Stimulated activated naive CD4-positive, alpha-beta T cell treated with Interleukin-2 at 50 U/mL for 16 hours (primary cell): ENCODE measurements at regions not wholly inside any gene's neighbourhood (a gene's known extent, or its start where the extent isn't known, plus 50 kb on each side); places are given as distances from the start of the nearest gene placed in this dataset.

Experiments
- DNase-seq: peaks from one replicate; lab custom pipeline; 2025; lab: John Stamatoyannopoulos, UW

DNA sequence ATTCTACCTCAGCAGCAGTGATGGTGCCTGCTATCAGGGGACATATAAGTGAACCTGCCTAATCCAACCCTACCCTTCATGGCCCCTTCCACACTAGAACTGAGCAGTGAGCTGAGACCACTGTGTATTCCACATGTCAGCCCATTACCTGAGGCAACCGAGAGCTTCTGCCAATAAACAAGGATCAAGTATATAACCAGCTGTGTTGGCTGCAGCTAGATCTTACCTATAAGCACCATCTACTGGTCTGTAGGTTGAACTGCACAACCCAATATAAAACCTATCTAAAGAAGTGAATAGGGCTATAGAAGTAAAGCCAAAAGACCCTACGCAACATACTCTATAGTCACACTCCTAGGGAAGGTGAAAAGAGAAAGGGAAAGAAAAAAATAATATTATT, 376.9 kb downstream of the HHIPL2 start:
- no peak for DNase-seq

DNA sequence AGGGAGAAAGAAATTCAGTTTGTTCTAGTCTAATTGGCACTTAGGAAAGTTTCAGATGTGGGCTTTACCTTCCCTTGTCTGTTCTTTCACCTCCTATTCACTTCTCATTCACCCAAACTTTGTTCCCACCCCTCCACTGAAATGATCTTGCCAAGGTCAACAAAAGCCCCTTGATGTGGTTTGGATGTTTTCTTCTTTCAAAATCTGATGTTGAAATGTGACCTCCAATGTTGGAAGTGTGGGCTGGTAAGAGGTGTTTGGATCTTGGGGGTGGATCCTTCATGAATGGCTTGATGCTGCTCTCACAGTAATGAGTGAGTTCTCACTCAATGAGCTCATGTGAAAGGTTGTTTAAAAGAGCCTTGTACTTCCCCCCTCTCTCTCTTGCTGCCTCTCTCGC, 379.3 kb downstream of the HHIPL2 start:
- no peak for DNase-seq

GRCh38 chr1:222167896-222168295, 380.0 kb downstream of the HHIPL2 start:
- no peak for DNase-seq

DNA sequence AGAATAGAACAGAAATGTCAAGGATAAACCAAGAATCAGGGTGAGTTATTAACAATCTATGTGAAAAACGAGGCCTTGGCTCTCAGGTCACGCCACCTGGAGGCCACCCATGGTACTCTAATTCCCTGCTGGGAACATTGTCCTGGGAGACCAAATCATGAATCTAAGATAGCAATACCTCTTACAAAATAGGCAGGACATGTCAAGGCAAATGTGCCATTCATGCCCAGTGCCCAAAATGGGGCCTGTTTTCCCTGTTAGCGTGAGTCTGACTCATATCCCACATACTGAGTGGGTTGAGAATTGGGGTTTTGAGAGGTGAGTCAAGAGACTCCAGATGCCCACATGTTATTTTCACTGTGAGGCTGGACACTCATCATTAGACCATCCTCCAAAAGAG, 380.8 kb downstream of the HHIPL2 start:
- DNase-seq, result no peak

- DNase-seq, result no peak
Measured at GRCh38 chr1:222165629-222166028, 382.3 kb downstream of the HHIPL2 start.

GRCh38 chr1:222163895-222164294, 384.0 kb downstream of the HHIPL2 start:
- no peak for DNase-seq

- DNase-seq, result no peak
Measured at GRCh38 chr1:222161676-222162075, 386.2 kb downstream of the HHIPL2 start.

DNA sequence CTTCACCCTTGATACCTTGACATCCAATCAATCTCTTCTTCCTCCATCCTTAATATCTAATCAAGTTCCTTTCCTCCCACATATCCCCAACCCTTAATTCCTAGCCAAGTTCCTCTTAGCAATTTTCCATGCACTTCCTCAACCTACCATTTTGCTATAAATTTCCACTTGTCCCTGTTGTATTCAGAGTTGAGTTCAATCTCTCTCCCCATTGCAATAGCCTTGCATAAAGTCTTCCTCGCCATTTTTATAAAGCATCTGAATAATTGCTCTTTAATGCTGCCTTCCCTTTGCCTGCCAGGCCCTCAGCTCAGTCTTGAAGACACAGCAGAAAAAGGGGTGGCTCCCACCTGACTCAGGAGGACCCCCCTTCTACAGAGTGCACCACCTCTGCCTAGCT, 390.3 kb downstream of the HHIPL2 start:
- no peak for DNase-seq

- DNase-seq, result no peak
Measured at GRCh38 chr1:222140206-222140605, 398.3 kb upstream of the DUSP10 start.

- DNase-seq, result no peak
Measured at GRCh38 chr1:222138095-222138494, 396.2 kb upstream of the DUSP10 start.

DNA sequence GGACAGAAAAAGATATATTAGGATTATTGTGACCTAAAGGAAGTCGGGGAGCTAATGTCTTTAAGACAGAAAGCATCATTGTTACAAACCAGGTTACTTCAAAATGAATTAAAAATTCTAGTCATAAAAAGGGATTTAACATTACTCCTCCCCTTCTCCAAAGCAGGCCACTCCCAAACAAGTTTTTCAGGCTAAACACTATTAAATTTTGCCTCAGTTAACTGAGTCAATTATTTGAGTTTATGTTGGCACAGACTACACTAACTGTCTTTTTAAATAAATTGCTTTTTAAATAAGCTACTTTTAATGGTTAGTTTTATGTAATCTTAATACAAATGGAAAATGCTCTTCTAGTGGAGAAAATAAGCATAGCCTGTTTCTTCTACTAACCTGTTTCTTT, 395.0 kb upstream of the DUSP10 start:
- no peak for DNase-seq

GRCh38 chr1:222129041-222129440, 387.2 kb upstream of the DUSP10 start:
- no peak for DNase-seq

DNA sequence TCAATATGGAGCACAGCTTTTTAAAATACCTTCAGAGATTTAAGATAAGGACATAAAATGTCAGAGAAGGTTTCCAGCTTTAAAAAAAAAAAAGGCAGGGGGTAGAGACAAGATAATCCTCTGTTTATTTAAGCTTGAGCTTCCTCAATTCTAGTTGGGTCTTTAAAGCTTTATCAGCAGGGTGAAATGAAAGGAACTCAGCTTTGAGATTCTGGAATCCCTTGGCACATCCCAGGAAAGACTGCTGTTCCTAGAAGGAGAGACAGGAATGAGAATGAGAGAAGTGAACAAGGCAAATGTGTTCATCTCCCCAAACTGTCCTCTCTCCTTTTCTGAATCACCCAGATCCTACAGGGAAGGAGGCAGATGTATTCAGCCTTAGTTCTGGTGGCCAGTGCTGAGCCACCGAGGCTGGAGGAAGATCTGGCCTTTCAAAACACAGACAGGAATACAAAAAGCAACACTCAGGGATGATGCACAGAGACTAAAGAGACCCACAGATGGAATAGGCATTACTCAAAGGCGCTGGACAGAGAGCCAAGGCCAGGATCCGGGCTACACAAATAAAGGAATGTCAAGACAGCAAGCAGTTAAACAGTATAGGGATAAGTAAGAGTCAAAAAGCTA, 385.8 kb upstream of the DUSP10 start:
- no peak for DNase-seq

DNA sequence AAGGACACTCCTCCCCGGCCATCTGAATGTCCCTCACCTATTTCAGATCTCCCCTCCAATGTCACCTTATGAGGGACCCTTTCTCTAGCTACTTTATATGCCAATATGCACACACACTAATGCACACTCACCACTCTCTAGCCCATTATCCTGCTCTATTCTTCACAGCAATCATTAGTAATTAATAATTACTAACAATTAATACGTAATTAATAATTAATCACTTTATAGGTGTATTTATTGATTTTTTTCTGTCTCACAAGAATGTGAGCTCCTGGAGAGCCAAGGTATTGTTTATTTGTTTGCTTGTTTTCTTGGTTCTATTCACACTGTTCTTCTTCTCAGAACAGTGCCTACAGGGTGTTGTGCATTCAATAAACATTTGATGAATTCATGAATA, 385.2 kb upstream of the DUSP10 start:
- no peak for DNase-seq

- no peak for DNase-seq
Measured at GRCh38 chr1:222126052-222126451, 384.2 kb upstream of the DUSP10 start.

DNA sequence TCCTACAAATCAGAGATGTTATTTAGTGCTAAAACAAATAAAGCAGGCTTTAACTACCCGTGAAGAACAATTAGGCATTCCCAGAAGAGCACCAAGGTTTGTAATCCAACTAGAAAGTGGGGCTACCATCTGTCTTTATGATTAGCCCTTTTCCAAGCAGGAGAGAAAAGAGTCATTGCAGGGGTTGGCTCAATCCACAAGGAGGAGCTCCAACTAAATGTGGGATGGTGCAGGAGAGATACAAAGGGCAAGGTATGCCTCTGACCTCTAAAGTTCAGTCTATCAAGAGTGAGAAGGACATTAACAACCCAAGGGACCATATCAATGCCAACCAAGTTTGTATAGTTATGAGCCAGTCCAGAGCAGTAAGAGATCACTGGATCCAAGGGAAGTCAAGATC, 382.7 kb upstream of the DUSP10 start:
- no peak for DNase-seq

DNA sequence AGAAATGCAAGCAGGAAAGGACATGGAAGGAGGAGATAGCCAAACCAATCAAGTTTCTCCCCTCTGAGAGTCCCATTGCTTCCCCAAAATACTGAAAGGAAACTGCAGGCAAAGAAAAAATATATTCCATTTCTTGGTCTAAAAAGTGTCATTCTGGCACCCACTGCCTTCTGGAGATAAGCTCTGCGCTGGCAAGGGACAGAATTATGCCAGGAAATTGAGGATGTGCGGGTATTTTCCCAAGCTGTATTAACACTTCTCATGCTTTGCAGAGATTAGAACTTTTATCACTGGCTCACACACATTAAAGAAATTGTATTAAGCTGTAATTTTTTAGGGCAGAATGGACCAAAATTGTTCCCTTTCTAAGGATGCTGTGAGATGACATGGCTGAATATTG, 381.2 kb upstream of the DUSP10 start:
- DNase-seq, result no peak

DNA sequence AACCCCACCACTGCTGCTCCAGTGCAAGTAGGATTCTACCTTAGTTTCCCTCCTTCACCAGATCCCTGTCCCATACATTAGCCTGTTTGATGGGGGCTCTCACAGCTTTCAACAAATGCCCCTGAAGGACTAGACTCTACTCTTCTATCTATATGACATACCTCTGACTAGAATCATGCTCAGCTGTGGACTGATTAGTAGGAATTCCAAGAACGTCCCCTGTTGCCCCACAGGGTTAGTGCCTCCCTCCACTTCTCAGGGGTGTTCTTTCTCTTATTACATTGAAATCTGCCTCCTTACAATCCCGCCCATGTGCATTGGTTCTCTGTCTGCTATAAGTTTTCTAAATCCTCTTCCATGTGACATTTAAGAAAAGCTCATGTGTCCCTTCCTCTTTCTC, 375.9 kb upstream of the DUSP10 start:
- no peak for DNase-seq

GRCh38 chr1:222114536-222115156, 372.8 kb upstream of the DUSP10 start:
- no peak for DNase-seq

DNA sequence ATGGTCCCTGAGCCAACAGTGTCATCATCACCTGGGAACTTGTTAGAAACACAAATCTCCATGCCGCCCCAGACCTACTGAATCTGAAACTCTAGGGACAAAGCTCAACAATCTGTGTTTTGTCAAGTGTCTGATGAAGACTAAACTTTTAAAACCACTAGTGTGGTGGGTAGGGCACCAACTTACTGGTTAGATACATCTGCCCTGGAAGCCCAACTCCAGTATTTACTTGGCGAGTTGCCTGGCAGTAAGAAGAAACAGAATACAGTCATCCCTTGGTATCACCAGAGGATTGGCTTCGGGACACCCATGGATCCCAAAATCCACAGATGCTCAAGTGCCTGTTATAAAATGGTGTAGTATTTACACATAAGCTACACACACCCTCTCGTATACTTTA, 367.9 kb upstream of the DUSP10 start:
- DNase-seq, result no peak

- no peak for DNase-seq
Measured at GRCh38 chr1:222107975-222108374, 366.1 kb upstream of the DUSP10 start.

DNA sequence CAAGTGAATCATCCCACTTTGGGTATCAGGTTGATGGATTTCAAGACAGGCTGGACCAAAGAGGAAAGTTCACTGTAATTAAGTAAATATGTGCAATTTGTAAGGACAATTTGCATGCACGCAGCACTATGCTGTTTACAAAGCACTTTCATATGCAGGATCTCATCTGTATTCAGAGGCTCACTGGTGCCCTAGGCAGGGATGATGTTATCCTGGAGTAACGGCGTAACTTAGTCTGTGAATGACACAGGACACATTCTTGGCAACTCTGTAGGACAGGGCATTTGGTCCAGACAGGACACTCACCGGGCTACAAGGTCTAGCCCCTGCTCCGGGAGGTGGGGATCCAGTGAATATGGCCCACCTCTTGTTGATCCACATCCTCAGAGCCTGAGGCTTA, 365.4 kb upstream of the DUSP10 start:
- DNase-seq, result no peak

GRCh38 chr1:222106377-222106776, 364.5 kb upstream of the DUSP10 start:
- no peak for DNase-seq

- DNase-seq, result no peak
Measured at GRCh38 chr1:222105861-222106260, 364.0 kb upstream of the DUSP10 start.
